ENCODE measurements at regions not wholly inside any gene's neighbourhood (a gene's known extent, or its start where the extent isn't known, plus 50 kb on each side); places are given as distances from the start of the nearest gene placed in this dataset.

DNA sequence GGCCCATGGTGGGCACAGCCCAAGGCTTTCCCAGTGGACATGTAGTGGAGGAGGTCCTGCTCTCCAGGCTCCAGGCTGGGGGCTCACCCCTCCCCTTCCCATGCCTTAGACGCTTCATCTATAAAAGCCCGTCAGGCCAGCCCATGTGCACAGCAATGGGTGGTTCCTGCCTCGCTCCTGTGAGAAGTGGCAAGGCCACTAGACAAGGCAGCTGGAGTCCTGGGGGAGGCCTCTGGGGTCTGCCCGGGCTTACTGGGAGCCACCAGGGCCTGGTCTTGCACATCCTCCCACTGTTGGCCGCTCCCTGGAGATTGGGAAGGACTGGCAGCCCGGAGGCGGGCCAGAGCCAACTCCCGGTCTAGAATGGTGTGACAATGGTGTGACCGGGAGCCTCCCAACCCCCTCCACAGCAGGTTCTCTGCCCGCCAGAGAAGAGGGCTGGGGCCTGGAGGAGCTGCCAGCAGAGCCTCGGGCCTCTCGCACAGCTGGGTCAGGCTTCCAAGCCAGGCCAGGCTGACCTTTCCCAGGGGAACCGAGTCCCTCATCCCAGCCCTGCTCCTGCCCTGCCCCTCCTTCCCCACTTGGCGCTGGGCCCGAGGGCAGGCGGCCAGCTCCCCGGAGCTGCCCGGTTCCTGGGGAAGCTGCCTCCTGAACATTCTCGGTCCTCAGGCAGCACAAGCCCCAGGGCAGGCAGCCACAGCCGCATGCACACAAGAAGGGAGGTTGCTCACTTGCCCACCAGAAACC is 97.9 kb downstream of the RFLNA start:
- TF ChIP-seq, protein P1, sequence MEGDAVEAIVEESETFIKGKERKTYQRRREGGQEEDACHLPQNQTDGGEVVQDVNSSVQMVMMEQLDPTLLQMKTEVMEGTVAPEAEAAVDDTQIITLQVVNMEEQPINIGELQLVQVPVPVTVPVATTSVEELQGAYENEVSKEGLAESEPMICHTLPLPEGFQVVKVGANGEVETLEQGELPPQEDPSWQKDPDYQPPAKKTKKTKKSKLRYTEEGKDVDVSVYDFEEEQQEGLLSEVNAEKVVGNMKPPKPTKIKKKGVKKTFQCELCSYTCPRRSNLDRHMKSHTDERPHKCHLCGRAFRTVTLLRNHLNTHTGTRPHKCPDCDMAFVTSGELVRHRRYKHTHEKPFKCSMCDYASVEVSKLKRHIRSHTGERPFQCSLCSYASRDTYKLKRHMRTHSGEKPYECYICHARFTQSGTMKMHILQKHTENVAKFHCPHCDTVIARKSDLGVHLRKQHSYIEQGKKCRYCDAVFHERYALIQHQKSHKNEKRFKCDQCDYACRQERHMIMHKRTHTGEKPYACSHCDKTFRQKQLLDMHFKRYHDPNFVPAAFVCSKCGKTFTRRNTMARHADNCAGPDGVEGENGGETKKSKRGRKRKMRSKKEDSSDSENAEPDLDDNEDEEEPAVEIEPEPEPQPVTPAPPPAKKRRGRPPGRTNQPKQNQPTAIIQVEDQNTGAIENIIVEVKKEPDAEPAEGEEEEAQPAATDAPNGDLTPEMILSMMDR (IDR thresholded peaks at IDR 0.05; ENCODE audit: borderline replicate concordance, insufficient read depth, low read depth, low read length), result no peak
- no peak overlapping the region for H3K4me3 ChIP-seq (ENCODE audit: low read depth, low read length)

- TF ChIP-seq, protein P1 (IDR thresholded peaks at IDR 0.05; ENCODE audit: borderline replicate concordance, insufficient read depth, low read depth, low read length), result peak; percentile 42
- H3K4me3 ChIP-seq (ENCODE audit: low read depth, low read length), result no peak overlapping the region
These were observed 97.4 kb downstream of the RFLNA start for GRCh38 chr12:124392271-124392666.

- TF ChIP-seq, protein P1 (IDR thresholded peaks at IDR 0.05; ENCODE audit: borderline replicate concordance, insufficient read depth, low read depth, low read length), result no peak
These were observed 96.7 kb downstream of the RFLNA start for GRCh38 chr12:124391340-124392261.

DNA sequence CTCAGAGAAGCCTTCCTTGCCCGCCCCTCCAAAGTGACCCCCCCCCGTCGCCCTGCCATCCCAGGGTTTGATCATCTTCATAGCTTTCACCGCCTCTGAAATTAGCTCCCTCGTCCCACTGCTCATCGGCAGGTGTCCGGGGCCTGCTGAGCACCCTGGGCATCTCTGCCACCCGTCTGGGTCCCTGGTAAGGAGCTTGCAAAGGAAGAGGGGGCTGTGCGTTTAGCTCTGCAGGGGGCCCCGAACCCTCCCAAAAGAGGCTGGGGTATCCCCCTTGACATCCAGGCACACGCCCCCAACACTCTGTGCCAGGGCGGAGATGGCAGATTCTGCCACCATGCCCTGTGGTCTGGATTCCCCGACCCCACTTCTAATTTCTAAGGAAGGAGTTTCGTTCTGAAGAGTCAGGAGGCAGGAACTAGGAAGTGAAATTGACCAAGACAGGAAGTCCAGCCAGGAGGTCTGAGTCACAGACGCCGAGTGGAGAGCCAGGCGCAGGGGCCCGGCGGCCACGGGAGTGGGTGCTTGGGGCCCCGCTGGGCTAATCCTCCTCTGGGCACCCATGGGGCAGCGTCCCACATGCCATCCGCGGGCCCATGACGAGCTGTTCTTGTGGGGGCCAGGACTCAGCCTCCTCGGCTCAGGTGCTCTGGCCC is 95.7 kb downstream of the RFLNA start:
- peak overlapping the region; percentile 18 for H3K4me3 ChIP-seq (ENCODE audit: low read depth, low read length)
- TF ChIP-seq, protein P1 (IDR thresholded peaks at IDR 0.05; ENCODE audit: borderline replicate concordance, insufficient read depth, low read depth, low read length), result no peak

More at GRCh38 chr12:124391340-124392261, 96.7 kb downstream of the RFLNA start:
- H3K4me3 ChIP-seq (ENCODE audit: low read depth, low read length), result no peak overlapping the region

DNA sequence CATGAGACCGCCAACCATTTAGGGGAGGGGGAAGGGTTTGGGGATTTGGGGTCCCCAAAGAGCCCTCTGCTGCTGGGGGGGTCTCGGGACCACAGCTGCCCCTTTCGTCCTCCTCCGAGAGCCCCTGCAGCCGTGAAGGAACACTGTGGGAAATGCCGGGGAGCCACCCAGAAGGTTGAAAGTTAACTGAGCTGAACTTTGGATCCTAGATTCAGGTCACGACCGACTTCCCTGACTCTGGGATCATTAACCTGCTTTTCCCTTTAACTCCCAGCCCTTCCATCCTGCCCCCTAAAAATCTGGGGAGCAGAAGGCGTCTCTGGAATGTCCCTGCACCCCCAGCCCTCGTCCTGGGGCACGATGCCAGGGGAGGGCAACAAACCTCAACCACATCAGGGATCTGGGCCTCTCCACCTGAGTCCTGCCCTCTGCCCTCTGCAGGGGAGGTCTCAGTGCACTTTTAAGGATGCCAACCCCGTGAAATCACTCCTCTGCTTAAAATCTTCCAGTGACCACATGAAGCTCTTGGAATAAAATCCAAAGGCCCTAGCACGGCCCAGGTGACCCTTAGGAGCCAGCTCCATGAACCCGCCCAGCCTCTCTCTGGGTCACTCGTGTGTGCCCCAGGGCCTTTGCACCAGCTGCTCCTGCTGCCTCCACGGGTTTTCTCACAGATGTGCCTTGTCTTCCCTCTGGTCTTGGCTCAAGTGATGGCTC is 95.0 kb downstream of the RFLNA start:
- H3K4me3 ChIP-seq (ENCODE audit: low read depth, low read length), result no peak overlapping the region
- TF ChIP-seq, protein P1 (IDR thresholded peaks at IDR 0.05; ENCODE audit: borderline replicate concordance, insufficient read depth, low read depth, low read length), result no peak

- H3K4me3 ChIP-seq (ENCODE audit: low read depth, low read length), result peak overlapping the region; percentile 31
- TF ChIP-seq, protein P1 (IDR thresholded peaks at IDR 0.05; ENCODE audit: borderline replicate concordance, insufficient read depth, low read depth, low read length), result no peak
These were observed 94.3 kb downstream of the RFLNA start for GRCh38 chr12:124389138-124389724.

Data from GM12875 (cell line).